Body of pancreas (tissue), 4 donors: ENCODE measurements at regions not wholly inside any gene's neighbourhood (a gene's known extent, or its start where the extent isn't known, plus 50 kb on each side); places are given as distances from the start of the nearest gene placed in this dataset.
"Not testable (repeated sequence)": the region's sequence is repeated elsewhere in the genome, so short reads cannot be mapped to it uniquely, and the experiment has no call there.

Source experiments
- CTCF ChIP-seq, 7 experiments: fragments of 450-650 bp in 4 of 7; fragments of 200-600 bp in 3 of 7; sonication (generic) in 3 of 7; IDR thresholded peaks; one replicate each; pipeline ENCODE4 v1.5.1; 2016 to 2019; ENCODE audit warnings: antibody characterized with exemption in 7 of 7
- POLR2A ChIP-seq, 3 donors: fragments of 450-650 bp; IDR thresholded peaks; one replicate each; pipeline ENCODE4 v1.6.1; 2016; ENCODE audit warnings: antibody characterized with exemption in 3 of 3, mild to moderate bottlenecking in 2 of 3

GRCh38 chr11:49283911-49284310 lies 75.5 kb upstream of the FOLH1 start:
- TF ChIP-seq POLR2A, CTCF (IDR thresholded peaks at IDR 0.05): not testable (repeated sequence)
